ENCODE measurements at regions not wholly inside any gene's neighbourhood (a gene's known extent, or its start where the extent isn't known, plus 50 kb on each side); places are given as distances from the start of the nearest gene placed in this dataset.

DNA sequence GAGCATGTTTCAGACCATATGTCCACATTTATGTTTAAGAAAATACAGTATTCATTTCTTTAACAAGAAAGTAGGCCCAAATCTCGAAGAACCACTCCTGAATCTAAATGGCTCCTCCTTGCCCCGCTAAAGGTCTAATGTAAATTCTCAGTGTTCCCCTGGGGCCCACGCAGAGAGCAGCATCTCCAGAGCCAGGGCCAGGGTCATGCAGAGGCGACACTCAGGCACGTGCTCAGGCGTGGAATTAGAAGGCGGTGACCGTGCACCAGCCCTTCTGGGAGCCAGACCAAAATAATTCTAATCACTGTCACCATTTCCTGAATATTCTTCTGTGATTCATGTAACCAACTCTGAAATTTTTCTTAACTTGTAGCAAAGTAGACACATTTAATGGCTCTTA lies 68.3 kb upstream of the MYT1L start:
- no peak for DNase-seq

GRCh38 chr2:2392332-2392731 lies 61.3 kb upstream of the MYT1L start:
- DNase-seq: no peak

DNA sequence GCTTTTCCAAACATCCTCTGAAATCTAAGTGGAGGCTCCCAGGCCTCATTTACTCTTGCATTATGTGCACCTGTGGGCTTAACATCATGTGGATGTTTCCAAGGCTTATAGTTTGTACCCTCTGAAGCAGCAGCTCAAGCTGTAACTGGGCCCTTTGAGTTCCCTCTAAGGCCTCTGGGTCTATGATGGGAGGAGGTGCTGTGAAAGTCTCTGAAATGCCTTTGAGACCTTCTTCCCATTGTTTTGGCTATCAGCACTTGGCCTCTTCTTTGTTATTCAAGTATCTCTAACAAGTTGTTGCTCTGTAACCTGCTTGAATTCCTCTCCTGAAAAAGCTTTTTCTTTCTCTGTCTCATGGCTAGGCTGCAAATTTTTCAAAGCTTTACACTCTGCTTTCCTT lies 58.1 kb upstream of the MYT1L start:
- DNase-seq: no peak

Measured in MV-4-11 (cell line).